MCF 10A (cell line): ENCODE measurements at regions not wholly inside any gene's neighbourhood (a gene's known extent, or its start where the extent isn't known, plus 50 kb on each side); places are given as distances from the start of the nearest gene placed in this dataset.

Experiments used
- BruUV-seq: library from RNA; stranded (reverse); fragments of 400-500 nt; replicated peaks from 2 replicates; lab custom pipeline; 2021; lab: Mats Ljungman, UMichigan
- CTCF ChIA-PET: fragments of 300-600 bp; sonication (Branson Sonifier 250); formaldehyde crosslinking; extraction: SDS; loops from one replicate; lab custom pipeline; 2021; ENCODE audit warnings: antibody characterized with exemption, inconsistent platforms; lab: Yijun Ruan, JAX
- POLR2A ChIA-PET: fragments of 300-600, 350-650 bp; sonication (Branson Sonifier 250); formaldehyde crosslinking; extraction: SDS; loops from one replicate; lab custom pipeline; 2020; ENCODE audit warnings: antibody characterized with exemption, inconsistent platforms; lab: Yijun Ruan, JAX
- DNase-seq: peaks from one replicate; pipeline ENCODE4 v3.0.0-alpha.2; 2018; ENCODE audit not compliant: unreplicated experiment
- H3K27ac Mint-ChIP-seq: one replicate; pipeline ENCODE4 v1.8.0; 2022; ENCODE audit warnings: mild to moderate bottlenecking, low read depth, mixed read lengths; ENCODE audit not compliant: unreplicated experiment
- H3K27me3 Mint-ChIP-seq: one replicate; pipeline ENCODE4 v1.8.0; 2022; ENCODE audit warnings: mixed read lengths; ENCODE audit not compliant: insufficient read depth, unreplicated experiment
- H3K36me3 Mint-ChIP-seq: one replicate; pipeline ENCODE4 v1.8.0; 2022; ENCODE audit warnings: mild to moderate bottlenecking, moderate library complexity, mixed read lengths; ENCODE audit not compliant: insufficient read depth, unreplicated experiment
- H3K4me1 Mint-ChIP-seq: one replicate; pipeline ENCODE4 v1.8.0; 2022; ENCODE audit warnings: mixed read lengths; ENCODE audit not compliant: insufficient read depth, unreplicated experiment
- H3K4me3 Mint-ChIP-seq: one replicate; pipeline ENCODE4 v1.8.0; 2022; ENCODE audit warnings: mild to moderate bottlenecking, moderate library complexity, mixed read lengths; ENCODE audit not compliant: unreplicated experiment
- H3K9me3 Mint-ChIP-seq: one replicate; pipeline ENCODE4 v1.8.0; 2022; ENCODE audit warnings: mixed read lengths; ENCODE audit not compliant: unreplicated experiment
- intact Hi-C: fragments of 100-400 bp; cut with micrococcal nuclease; formaldehyde crosslinking; loops from 2 replicates; pipeline ENCODE4 v1.14.1; 2022
- TF ChIP-seq, protein P1 (sequence below): fragments of 200-600 bp; IDR thresholded peaks from one replicate; pipeline ENCODE4 v1.8.0; 2022; ENCODE audit warnings: antibody characterized with exemption, mild to moderate bottlenecking; ENCODE audit not compliant: unreplicated experiment

DNA sequence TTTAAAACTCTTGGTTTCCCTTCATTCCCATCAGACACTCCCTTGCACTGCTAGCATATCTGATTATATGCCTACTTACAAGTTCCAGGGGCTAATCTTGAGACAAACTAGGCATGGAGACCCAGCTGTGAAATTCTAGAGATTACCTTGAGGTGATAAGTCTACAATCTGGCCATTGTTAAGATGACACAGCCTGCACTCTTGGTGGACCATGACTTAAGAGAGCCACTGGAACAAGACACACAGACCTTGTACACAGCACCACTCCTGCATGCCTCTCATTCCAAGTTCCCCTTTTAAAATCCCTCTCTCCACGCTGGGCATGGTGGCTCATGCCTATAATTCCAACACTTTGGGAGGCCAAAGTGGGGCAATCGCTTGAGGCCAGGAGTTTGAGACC, 387.2 kb upstream of the DCC start:
- TF ChIP-seq, protein P1, sequence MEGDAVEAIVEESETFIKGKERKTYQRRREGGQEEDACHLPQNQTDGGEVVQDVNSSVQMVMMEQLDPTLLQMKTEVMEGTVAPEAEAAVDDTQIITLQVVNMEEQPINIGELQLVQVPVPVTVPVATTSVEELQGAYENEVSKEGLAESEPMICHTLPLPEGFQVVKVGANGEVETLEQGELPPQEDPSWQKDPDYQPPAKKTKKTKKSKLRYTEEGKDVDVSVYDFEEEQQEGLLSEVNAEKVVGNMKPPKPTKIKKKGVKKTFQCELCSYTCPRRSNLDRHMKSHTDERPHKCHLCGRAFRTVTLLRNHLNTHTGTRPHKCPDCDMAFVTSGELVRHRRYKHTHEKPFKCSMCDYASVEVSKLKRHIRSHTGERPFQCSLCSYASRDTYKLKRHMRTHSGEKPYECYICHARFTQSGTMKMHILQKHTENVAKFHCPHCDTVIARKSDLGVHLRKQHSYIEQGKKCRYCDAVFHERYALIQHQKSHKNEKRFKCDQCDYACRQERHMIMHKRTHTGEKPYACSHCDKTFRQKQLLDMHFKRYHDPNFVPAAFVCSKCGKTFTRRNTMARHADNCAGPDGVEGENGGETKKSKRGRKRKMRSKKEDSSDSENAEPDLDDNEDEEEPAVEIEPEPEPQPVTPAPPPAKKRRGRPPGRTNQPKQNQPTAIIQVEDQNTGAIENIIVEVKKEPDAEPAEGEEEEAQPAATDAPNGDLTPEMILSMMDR: no peak
- no peak for DNase-seq
- no peak overlapping the region for H3K4me3 Mint-ChIP-seq
- BruUV-seq: no TSS peak
- POLR2A ChIA-PET: no interaction called here
- intact Hi-C loops: no loop called here
- CTCF ChIA-PET: no interaction called here
- H3K36me3 Mint-ChIP-seq: no peaks in the 10 kb centered on the region
- H3K27me3 Mint-ChIP-seq: no peaks in the 10 kb centered on the region
- peaks cover 27% of the 10 kb centered on the region for H3K9me3 Mint-ChIP-seq
- H3K27ac Mint-ChIP-seq: no peak overlapping the region
- no peaks in the 10 kb centered on the region for H3K4me1 Mint-ChIP-seq

DNA sequence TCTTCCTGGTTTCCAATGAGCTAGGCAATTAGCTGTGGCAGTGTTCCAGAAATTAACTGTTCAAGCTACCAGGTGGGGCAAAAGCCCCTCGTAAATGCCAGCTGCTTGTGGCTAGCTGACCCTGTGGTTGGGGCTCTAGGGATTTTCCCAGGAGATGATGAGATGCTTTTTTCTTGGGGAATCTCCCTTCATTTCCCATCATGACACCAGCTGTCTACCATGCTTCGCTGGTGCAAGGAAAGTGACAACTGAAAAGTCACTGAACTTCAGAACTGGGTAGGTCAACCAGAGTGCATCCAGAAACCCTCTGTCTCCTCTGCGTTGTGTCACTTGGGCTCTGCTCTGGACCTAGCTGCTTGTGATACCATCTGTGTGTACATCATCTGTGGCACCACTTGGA, 386.5 kb upstream of the DCC start:
- no peaks in the 10 kb centered on the region for H3K4me1 Mint-ChIP-seq
- H3K27me3 Mint-ChIP-seq: no peaks in the 10 kb centered on the region
- TF ChIP-seq, protein P1: no peak
- no TSS peak for BruUV-seq
- DNase-seq: no peak
- intact Hi-C loops: no loop called here
- ChIA-PET CTCF (no interaction called here), POLR2A (no interaction called here)
- no peak overlapping the region for H3K27ac Mint-ChIP-seq
- H3K4me3 Mint-ChIP-seq: no peak overlapping the region
- peaks cover 22% of the 10 kb centered on the region for H3K9me3 Mint-ChIP-seq
- no peaks in the 10 kb centered on the region for H3K36me3 Mint-ChIP-seq

DNA sequence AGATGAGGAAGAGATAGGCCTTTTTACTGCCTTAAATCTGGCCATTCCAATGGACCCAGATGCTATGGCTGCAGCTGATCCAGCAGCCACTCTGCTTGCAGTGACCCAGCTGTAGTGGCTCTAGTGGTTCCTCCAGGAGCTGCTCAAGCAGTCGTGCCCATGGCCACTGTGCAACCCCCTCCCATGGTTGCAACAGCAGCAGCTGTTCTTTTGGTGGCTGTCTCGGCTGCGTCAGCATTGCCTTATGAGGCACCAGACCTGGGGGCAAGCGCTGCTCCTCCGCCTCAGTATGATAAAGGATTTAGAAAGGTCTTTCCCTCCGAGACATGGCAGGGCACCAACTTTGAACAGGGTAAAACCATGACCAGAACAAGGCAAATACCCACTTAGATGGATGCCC, 384.9 kb upstream of the DCC start:
- Mint-ChIP-seq H3K27ac (no peak overlapping the region), H3K36me3 (no peaks in the 10 kb centered on the region), H3K9me3 (peaks cover 29% of the 10 kb centered on the region), H3K4me3 (no peak overlapping the region), H3K27me3 (no peaks in the 10 kb centered on the region), H3K4me1 (no peaks in the 10 kb centered on the region)
- intact Hi-C loops: no loop called here
- DNase-seq: no peak
- TF ChIP-seq, protein P1: no peak
- ChIA-PET POLR2A (interaction anchor here (0.7 kb wide), 1 partner anchor 306 kb away, joined by 3 read pairs; no protein-coding TSS in a partner anchor), CTCF (interaction anchor here (0.6 kb wide), 2 partner anchors 282 to 334 kb away, joined by 3 to 4 read pairs; no protein-coding TSS in a partner anchor)
- BruUV-seq: no TSS peak

DNA sequence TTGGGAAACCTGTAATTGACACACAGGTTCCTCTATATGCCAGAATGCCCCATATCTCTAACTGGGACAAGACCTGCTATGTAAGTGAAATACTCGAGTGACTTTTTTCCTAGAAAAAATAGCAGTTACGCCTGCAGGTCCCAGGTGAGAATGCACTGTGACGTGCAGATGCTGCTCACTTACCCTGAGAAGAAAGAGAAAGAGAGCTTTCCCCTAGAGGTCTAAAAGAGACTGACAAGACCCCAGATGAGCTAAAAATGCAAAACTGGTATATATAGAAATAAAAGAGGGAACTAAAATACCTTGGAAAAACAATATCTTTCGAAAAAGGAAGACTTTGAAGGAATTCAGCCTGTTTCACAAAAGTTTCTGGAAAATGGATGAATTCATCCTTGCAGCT, 383.0 kb upstream of the DCC start:
- no peaks in the 10 kb centered on the region for H3K4me1 Mint-ChIP-seq
- intact Hi-C loops: no loop called here

More for the DNA sequence above, 383.0 kb upstream of the DCC start:
- POLR2A ChIA-PET: no interaction called here
- Mint-ChIP-seq H3K4me3 (no peak overlapping the region), H3K27ac (no peak overlapping the region), H3K9me3 (peaks cover 19% of the 10 kb centered on the region), H3K36me3 (no peaks in the 10 kb centered on the region), H3K27me3 (no peaks in the 10 kb centered on the region)
- BruUV-seq: no TSS peak
- TF ChIP-seq, protein P1: no peak
- no peak for DNase-seq
- CTCF ChIA-PET: interaction anchor here (0.6 kb wide), 1 partner anchor 289 kb away, joined by 3 read pairs; no protein-coding TSS in a partner anchor
